PC-9 (cell line): ENCODE measurements at regions not wholly inside any gene's neighbourhood (a gene's known extent, or its start where the extent isn't known, plus 50 kb on each side); places are given as distances from the start of the nearest gene placed in this dataset.
"Not testable (repeated sequence)": the region's sequence is repeated elsewhere in the genome, so short reads cannot be mapped to it uniquely, and the experiment has no call there.

Experiments
- BruUV-seq: library from RNA; stranded (reverse); fragments of 400-500 nt; replicated peaks from 2 replicates; lab custom pipeline; 2021; lab: Mats Ljungman, UMichigan
- CTCF ChIA-PET: fragments of 300-600 bp; sonication (Branson Sonifier 250); formaldehyde crosslinking; loops from one replicate; lab custom pipeline; 2022; ENCODE audit warnings: antibody characterized with exemption; lab: Charles Lee
- POLR2A ChIA-PET: fragments of 300-600 bp; sonication (Branson Sonifier 250); formaldehyde crosslinking; loops from one replicate; lab custom pipeline; 2022; ENCODE audit warnings: antibody characterized with exemption; ENCODE audit not compliant: unreplicated experiment; lab: Charles Lee
- DNase-seq, 2 experiments: peaks; one replicate each; pipeline versions ENCODE4 v3.0.0 to v3.0.0-alpha.2; 2015 to 2022; ENCODE audit warnings: mixed read lengths in 1 of 2
- H2AFZ ChIP-seq: fragments of 200-600 bp; sonication (generic); 2 replicates; pipeline ENCODE4 v1.8.1; 2017; ENCODE audit warnings: antibody characterized with exemption
- H3F3A ChIP-seq: fragments of 200-600 bp; sonication (generic); 2 replicates; pipeline ENCODE4 v1.8.1; 2017; ENCODE audit warnings: antibody characterized with exemption, mild to moderate bottlenecking, low read depth; ENCODE audit not compliant: insufficient read depth
- H3K27ac ChIP-seq: fragments of 200-600 bp; sonication (generic); 2 replicates; pipeline ENCODE4 v1.6.1; 2016; ENCODE audit warnings: mixed run types
- H3K27me3 ChIP-seq: fragments of 200-600 bp; sonication (generic); 2 replicates; pipeline ENCODE4 v1.6.1; 2016; ENCODE audit warnings: low read depth, mixed run types; ENCODE audit not compliant: insufficient read depth
- H3K36me3 ChIP-seq: fragments of 200-600 bp; sonication (generic); 2 replicates; pipeline ENCODE4 v1.6.1; 2016; ENCODE audit warnings: low read depth, mixed run types
- H3K4me1 ChIP-seq: fragments of 200-600 bp; sonication (generic); replicated peaks from 2 replicates; pipeline ENCODE4 v1.6.1; 2016; ENCODE audit warnings: mixed run types; ENCODE audit not compliant: insufficient read depth
- H3K4me2 ChIP-seq: fragments of 200-600 bp; sonication (generic); 2 replicates; pipeline ENCODE4 v1.6.1; 2017; ENCODE audit warnings: mixed run types
- H3K4me3 ChIP-seq: fragments of 200-600 bp; sonication (generic); 2 replicates; pipeline ENCODE4 v1.6.1; 2016; ENCODE audit warnings: mixed run types
- H3K79me2 ChIP-seq: fragments of 200-600 bp; sonication (generic); 2 replicates; pipeline ENCODE4 v1.6.1; 2017; ENCODE audit warnings: low read depth, mixed run types
- H3K9me2 ChIP-seq: fragments of 200-600 bp; sonication (generic); 2 replicates; pipeline ENCODE4 v1.8.1; 2017; ENCODE audit warnings: mild to moderate bottlenecking; ENCODE audit not compliant: insufficient read depth
- H3K9me3 ChIP-seq: fragments of 200-600 bp; sonication (generic); 2 replicates; pipeline ENCODE4 v1.8.1; 2016; ENCODE audit warnings: low read depth; ENCODE audit not compliant: insufficient read depth
- H4K20me1 ChIP-seq: fragments of 200-600 bp; sonication (generic); 2 replicates; pipeline ENCODE4 v1.8.1; 2017; ENCODE audit not compliant: insufficient read depth
- EZH2 ChIP-seq: fragments of 200-600 bp; sonication (generic); IDR thresholded peaks from 2 replicates; pipeline ENCODE4 v1.8.0; 2017; ENCODE audit warnings: antibody characterized with exemption, low read depth
- intact Hi-C: fragments of 100-400 bp; cut with micrococcal nuclease; formaldehyde crosslinking; loops from one replicate; pipeline ENCODE4 v1.10.0; 2022; ENCODE audit not compliant: unreplicated experiment
- TF ChIP-seq, protein P1 (sequence below): fragments of 200-600 bp; sonication (generic); conservative IDR thresholded peaks from 2 replicates; pipeline ENCODE4 v1.6.1; 2017; ENCODE audit warnings: mixed run types, antibody characterized with exemption, mild to moderate bottlenecking, moderate library complexity

DNA sequence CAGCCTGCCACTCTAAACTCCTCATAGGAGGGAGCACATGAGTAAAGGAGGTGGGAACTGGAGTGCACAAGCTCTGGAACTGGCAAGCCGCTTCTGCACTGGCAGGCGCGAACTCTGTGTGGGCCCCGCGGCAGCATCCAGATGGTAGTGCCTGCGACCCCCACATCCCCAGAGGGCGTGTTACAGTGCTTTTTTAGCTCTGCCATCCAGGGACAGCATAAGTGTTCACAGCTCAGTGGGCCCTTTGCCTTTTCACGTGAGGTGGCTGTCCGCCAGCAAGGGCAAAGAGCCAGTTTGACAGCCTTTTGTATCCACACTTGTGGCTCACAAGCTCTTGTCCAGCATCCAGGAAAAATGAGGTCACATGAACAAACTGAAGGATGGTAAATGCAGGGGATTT is 581.6 kb upstream of the DIAPH2 start:
- Histone ChIP-seq H3K9me3 (no peaks in the 10 kb centered on the region), H3K4me1 (no peaks in the 10 kb centered on the region), H4K20me1 (no peaks in the 10 kb centered on the region), H3K27ac (no peak overlapping the region), H3K36me3 (no peaks in the 10 kb centered on the region), H3F3A (no peaks in the 10 kb centered on the region), H2AFZ (no peak overlapping the region), H3K4me3 (no peak overlapping the region), H3K4me2 (no peak overlapping the region), H3K9me2 (no peaks in the 10 kb centered on the region), H3K27me3 (no peaks in the 10 kb centered on the region), H3K79me2 (no peaks in the 10 kb centered on the region)
- no peak for DNase-seq
- TF ChIP-seq, protein P1, sequence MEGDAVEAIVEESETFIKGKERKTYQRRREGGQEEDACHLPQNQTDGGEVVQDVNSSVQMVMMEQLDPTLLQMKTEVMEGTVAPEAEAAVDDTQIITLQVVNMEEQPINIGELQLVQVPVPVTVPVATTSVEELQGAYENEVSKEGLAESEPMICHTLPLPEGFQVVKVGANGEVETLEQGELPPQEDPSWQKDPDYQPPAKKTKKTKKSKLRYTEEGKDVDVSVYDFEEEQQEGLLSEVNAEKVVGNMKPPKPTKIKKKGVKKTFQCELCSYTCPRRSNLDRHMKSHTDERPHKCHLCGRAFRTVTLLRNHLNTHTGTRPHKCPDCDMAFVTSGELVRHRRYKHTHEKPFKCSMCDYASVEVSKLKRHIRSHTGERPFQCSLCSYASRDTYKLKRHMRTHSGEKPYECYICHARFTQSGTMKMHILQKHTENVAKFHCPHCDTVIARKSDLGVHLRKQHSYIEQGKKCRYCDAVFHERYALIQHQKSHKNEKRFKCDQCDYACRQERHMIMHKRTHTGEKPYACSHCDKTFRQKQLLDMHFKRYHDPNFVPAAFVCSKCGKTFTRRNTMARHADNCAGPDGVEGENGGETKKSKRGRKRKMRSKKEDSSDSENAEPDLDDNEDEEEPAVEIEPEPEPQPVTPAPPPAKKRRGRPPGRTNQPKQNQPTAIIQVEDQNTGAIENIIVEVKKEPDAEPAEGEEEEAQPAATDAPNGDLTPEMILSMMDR, result no peak
- no peak for TF ChIP-seq EZH2
- ChIA-PET POLR2A (no interaction called here), CTCF (no interaction called here)
- intact Hi-C loops, result no loop called here
- no TSS peak for BruUV-seq

DNA sequence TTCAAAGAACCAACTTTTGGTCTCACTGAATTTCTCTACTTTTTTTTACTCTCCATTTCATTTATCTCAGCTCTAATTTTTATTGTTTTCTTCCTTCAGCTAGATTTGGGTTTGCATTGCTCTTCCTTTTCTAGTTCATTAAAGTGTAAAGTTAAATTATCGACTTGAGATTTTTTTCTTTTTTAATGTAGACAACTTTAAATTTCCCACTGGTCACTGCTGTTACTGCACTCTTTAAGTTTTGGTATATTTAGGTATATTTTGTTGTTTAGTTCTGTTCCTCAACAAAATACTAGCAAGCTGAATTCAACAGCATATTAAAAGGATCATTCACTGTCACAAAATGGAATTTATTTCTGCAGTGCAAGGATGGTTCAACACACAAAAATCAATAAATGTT is 572.0 kb upstream of the DIAPH2 start:
- TF ChIP-seq, protein P1, result no peak
- TF ChIP-seq EZH2, result no peak
- Histone ChIP-seq H3K9me3 (no peaks in the 10 kb centered on the region), H3K79me2 (no peaks in the 10 kb centered on the region), H3K4me3 (no peak overlapping the region), H3K4me2 (no peak overlapping the region), H2AFZ (no peak overlapping the region), H3F3A (no peaks in the 10 kb centered on the region), H3K27me3 (no peaks in the 10 kb centered on the region), H3K36me3 (no peaks in the 10 kb centered on the region), H3K27ac (no peak overlapping the region), H4K20me1 (no peaks in the 10 kb centered on the region), H3K4me1 (no peaks in the 10 kb centered on the region), H3K9me2 (no peaks in the 10 kb centered on the region)
- no peak for DNase-seq
- ChIA-PET POLR2A (no interaction called here), CTCF (no interaction called here)
- BruUV-seq, result no TSS peak
- intact Hi-C loops, result no loop called here

DNA sequence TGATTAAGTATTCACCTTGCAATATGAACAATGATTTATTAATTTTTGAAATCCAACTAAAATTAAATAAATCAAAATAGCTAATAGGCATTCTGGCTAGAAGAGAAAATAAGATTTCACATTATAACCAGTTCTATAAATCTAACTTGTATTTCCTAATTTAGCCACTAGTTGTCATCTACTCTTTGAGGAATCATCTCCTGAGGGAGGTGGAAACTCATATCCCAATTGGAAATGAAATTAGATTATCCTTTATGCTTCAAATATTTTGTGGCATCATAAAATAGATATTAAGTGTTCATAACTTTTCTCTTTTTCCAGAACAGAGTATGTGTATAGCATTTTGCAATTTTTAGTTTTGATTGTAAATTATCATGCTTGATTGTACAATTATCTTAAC is 558.5 kb upstream of the DIAPH2 start:
- H3K4me2 ChIP-seq, result no peak overlapping the region
- no peaks in the 10 kb centered on the region for H3K9me3 ChIP-seq
- H3K27ac ChIP-seq, result no peak overlapping the region
- H4K20me1 ChIP-seq, result no peaks in the 10 kb centered on the region
- CTCF ChIA-PET, result no interaction called here
- no peaks in the 10 kb centered on the region for H3K9me2 ChIP-seq
- intact Hi-C loops, result no loop called here
- H3K27me3 ChIP-seq, result no peaks in the 10 kb centered on the region
- no TSS peak for BruUV-seq
- TF ChIP-seq EZH2, result no peak
- TF ChIP-seq, protein P1, result peak; percentile 51
- H3K36me3 ChIP-seq, result no peaks in the 10 kb centered on the region
- H3K4me3 ChIP-seq, result no peak overlapping the region
- no peak for DNase-seq
- H3K4me1 ChIP-seq, result no peaks in the 10 kb centered on the region
- H3K79me2 ChIP-seq, result no peaks in the 10 kb centered on the region
- H2AFZ ChIP-seq, result no peak overlapping the region
- no peaks in the 10 kb centered on the region for H3F3A ChIP-seq
- POLR2A ChIA-PET, result no interaction called here

DNA sequence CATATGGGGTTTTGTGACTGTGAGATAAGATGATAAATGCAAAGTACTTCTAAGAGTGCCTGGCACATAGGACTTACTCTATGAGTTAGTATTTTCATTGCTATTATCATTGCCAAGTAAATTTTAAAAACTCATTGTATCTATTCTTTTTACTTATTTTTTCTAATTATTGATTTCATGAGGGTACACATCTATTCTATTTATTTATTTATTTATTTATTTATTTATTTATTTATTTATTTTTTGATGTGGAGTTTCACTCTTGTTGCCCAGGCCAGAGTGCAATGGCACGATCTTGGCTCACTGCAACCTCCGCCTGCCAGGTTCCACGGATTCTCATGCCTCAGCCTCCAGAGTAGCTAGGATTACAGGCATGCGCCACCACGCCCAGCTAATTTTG is 556.6 kb upstream of the DIAPH2 start:
- H3K4me2 ChIP-seq, H3K9me2 ChIP-seq, H3K79me2 ChIP-seq, H3K4me1 ChIP-seq, H3K4me3 ChIP-seq, H3K36me3 ChIP-seq, intact Hi-C loops, DNase-seq, BruUV-seq, CTCF ChIA-PET, H3K27ac ChIP-seq, POLR2A ChIA-PET, H4K20me1 ChIP-seq, H2AFZ ChIP-seq, H3K9me3 ChIP-seq, H3K27me3 ChIP-seq, H3F3A ChIP-seq: not testable (repeated sequence)
